Hematopoietic multipotent progenitor cell treated with erythropoietin and hydrocortisone succinate and interleukin-3 and kit ligand, for 15 days (in vitro differentiated cells): ENCODE measurements at regions not wholly inside any gene's neighbourhood (a gene's known extent, or its start where the extent isn't known, plus 50 kb on each side); places are given as distances from the start of the nearest gene placed in this dataset.

Experiments
- DNase-seq: peaks from one replicate; pipeline ENCODE4 v3.0.0-alpha.2; 2015; ENCODE audit warnings: low spot score

GRCh38 chr5:92492908-92493307 lies 1088.1 kb downstream of the NR2F1-AS1 start:
- DNase-seq = no peak

GRCh38 chr5:92484484-92484883 lies 1096.5 kb downstream of the NR2F1-AS1 start:
- no peak for DNase-seq

GRCh38 chr5:92472981-92473566 lies 1090.0 kb upstream of the ARRDC3 start:
- DNase-seq = no peak

- DNase-seq = no peak
Measured at GRCh38 chr5:92471861-92472260, 1088.7 kb upstream of the ARRDC3 start.

DNA sequence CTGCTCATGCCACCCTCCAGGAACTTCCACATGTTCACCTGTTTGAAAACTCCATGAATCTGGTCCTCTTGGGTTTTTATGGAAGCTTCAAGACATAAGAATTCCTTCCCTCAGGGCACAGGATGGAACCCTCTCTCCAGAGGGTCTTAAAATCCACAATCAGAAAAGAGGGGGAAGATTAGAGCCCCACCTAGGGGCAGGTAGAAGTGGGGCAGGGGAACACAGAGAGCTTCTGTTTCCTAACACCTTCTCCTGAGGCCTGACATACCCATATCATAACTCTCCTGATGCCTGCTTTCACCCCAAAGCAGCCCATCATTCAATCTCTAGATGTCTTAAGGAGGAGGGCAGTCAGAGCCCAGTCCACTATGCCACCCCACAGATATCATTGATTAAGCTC lies 1087.7 kb upstream of the ARRDC3 start:
- no peak for DNase-seq

- no peak for DNase-seq
Measured at GRCh38 chr5:92468295-92468694, 1085.2 kb upstream of the ARRDC3 start.

GRCh38 chr5:92467695-92468094 lies 1084.6 kb upstream of the ARRDC3 start:
- DNase-seq = no peak

DNA sequence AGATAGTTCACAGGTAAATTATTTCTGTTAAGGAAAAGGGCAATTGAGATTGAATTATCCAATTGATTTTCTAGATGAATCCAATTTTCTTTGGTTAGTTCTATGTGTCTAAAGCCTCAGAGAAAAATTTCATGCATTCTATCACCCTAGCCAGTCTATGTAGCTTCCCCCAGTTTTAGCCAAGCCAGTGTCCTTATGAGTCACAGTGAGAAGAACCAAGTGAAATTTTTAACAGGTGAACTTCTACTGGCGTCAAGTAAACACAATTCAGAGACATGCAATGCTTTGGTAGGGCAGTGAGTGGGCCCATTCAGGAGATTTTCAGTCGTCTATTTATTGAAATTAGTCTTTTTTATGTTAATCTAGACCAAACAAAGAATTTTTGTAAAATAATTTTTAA lies 1077.4 kb upstream of the ARRDC3 start:
- DNase-seq = no peak

GRCh38 chr5:92459654-92460053 lies 1076.5 kb upstream of the ARRDC3 start:
- no peak for DNase-seq

- no peak for DNase-seq
Measured at GRCh38 chr5:92455011-92455410, 1071.9 kb upstream of the ARRDC3 start.

GRCh38 chr5:92444888-92445287 lies 1061.8 kb upstream of the ARRDC3 start:
- DNase-seq = no peak

- no peak for DNase-seq
Measured at GRCh38 chr5:92435781-92436180, 1052.7 kb upstream of the ARRDC3 start.

DNA sequence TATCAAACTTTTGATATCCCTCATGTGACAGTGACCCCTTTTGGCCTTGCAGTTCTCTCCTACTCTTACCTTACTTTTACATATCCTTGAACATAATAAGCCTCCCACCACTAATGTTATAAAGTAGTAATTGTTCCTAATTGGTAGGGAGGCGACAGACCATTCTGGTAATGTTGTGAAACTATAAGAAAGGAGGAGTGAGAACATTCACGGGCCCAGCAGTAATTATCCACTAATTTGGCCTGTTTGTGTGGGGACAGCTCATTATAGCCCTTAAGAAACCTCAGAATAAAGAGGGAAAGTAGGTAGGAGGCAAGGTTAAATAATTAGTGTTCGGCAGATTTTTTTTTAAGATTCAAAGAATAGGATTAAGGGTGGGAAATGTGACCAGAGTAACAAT lies 1046.5 kb upstream of the ARRDC3 start:
- no peak for DNase-seq

DNA sequence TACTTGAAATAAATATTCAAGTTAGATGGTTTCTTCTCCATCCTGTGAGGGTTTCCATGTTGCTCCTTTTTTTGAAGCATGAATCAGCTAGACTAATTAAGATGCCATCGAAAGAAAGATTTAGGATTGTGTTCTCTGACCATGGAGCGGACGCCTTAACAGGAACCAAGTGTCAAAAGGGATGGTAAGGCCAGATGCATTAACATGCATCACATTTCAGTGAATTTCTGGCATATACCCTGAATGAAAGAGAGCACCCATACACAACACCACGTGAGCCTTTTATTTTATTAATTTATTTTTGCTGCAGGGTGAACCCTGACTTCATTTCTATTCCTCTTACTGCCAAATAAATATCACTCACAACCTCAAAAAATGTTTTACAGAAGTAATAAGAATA lies 1045.3 kb upstream of the ARRDC3 start:
- no peak for DNase-seq

DNA sequence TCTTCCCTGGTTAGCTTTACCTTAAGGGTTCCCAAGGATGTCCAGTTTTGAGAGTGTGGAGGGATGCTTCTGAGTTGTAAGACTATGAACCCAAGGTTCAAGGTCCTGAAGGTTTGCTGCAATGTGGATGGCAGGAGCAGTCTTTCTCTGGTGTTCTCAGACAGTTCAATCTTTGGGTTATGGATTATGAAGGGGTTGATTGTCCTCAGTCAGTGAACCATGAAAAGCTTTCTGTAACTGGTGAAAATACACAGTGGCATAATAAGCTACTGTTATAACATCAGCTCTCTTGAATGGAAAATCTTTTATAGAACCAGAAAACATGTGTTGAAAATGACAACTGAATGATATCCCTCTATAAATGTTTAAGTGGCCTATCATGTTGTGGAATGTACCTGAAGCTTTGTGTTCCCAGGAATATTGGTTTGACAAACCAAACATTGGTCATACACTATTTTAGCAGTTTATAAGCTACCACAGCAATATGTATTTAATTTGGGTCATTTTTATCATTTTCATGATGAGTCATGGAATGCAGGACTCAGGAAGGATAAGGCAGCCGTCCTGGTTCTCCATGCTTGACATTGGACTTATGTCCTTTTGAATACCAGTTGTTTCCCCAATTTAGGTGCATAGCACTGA lies 1041.8 kb upstream of the ARRDC3 start:
- DNase-seq = no peak

DNA sequence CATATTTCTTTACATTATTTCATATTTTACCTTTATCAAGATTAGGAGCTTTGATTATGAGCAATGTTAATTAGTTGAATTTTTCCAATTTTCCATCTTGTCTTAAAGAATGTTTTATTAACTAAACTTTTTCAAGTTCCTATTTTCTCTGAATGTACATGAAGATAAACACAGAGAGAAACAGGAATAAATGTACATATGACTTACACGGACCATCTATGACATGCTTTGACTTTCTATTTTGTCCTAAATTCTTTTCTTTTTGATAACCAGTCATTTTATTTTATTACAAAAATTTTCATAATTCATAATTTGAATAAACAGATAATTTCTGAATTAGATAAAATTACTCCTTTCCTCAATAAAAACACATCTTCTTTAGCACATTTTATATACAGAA lies 1038.8 kb upstream of the ARRDC3 start:
- no peak for DNase-seq

- DNase-seq = no peak
Measured at GRCh38 chr5:92421196-92421595, 1038.1 kb upstream of the ARRDC3 start.

DNA sequence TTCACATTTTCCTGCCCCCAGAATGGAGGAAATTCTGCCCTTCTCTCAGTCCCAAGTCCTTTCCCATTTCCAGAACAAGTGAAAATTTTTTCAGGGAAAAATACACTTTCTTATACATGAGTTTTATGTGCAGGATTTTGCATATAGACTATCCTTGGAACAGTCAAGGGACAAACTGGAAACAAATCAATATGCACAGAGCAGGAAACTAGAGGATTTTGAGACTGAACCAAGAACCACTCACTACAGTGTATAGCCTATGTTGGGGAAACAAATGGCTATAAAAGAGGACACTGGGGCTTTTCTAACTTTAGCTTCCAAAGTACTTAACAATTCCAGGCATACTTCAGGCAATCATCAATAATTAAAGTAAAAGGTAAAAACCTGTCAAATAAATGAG lies 1036.1 kb upstream of the ARRDC3 start:
- no peak for DNase-seq

DNA sequence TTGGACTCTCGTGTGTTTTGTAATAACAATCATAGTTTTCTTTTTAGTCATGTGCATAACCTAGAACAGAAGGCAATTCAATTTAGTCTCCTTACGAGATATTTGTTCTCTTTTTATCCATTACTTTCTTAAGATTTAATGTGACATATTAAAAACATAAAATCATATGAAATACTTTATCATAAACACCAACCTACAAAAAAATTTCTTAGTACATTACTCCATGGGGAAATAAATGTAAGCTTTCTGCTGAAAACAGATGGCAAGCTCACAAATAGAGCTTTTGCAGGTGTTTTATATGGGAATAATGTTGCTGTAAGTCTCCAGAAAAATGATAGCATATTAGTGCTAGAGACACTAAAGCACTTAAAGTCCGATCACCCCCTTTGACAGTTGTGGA lies 1035.2 kb upstream of the ARRDC3 start:
- DNase-seq = no peak

DNA sequence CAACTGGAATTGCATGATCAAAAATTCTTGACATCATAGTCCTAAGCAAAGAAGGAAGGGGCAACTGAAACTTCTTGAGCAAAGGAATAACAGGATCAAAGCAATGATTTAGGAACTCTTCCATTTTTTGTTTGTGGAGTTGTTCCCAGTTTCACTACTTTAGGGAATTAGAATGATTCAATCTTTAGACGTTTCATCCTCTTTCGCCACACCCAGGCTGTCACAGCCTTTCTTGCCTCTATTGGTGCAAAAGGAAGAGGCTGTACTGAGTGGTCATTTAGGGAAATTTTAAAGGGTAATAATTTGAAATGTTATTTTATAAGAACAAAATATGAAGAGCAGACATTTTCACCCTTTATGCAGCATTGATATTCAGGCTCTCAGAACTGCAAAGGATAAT lies 1026.0 kb upstream of the ARRDC3 start:
- no peak for DNase-seq

DNA sequence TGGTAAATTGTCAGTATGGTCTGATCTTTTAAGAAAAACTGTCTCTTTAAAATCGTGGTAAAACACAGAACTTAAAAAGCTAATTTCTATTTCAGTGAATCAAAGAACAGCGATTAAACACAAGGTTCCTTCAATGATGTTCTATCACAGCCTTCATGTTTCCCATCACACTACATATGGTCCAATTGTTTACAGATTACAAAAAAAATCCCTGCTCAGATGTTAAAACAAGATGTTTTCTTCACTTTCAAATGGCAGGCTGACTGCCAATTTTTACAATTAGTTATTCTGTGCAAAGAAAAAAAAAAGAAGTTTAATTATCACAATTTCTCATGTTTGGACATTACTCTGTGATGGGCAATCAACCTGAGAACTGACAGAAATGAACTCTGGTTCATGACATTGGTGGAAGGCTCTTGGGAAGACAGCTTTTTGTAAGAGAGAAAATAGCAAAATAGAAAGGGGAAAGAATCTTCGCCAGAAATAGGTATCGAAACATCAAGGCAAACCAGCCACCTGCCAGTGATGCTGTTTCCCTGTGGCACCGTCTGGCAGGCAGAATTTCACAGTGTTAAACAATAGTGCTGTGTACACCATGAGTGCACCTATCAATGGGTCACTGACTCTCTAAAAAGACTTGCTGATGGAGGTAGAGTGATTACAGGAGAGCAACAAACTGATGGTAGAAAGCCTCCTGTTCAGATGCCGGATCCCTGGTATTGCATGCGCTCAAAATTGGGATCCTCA lies 1020.0 kb upstream of the ARRDC3 start:
- DNase-seq = no peak

- no peak for DNase-seq
Measured at GRCh38 chr5:92402045-92402444, 1018.9 kb upstream of the ARRDC3 start.

- no peak for DNase-seq
Measured at GRCh38 chr5:92401492-92401891, 1018.4 kb upstream of the ARRDC3 start.

- no peak for DNase-seq
Measured at GRCh38 chr5:92394936-92395335, 1011.8 kb upstream of the ARRDC3 start.
